Rectal smooth muscle tissue (tissue), 1 donor: ENCODE measurements at regions not wholly inside any gene's neighbourhood (a gene's known extent, or its start where the extent isn't known, plus 50 kb on each side); places are given as distances from the start of the nearest gene placed in this dataset.
"Not testable (repeated sequence)": the region's sequence is repeated elsewhere in the genome, so short reads cannot be mapped to it uniquely, and the experiment has no call there.

Source experiments
- H3K27ac ChIP-seq: one replicate; pipeline ENCODE4 v1.7.0; 2013; ENCODE audit warnings: low read depth, low read length, inconsistent platforms
- H3K27me3 ChIP-seq: one replicate; pipeline ENCODE4 v1.7.0; 2013; ENCODE audit warnings: low read length; ENCODE audit not compliant: control insufficient read depth, insufficient read depth
- H3K36me3 ChIP-seq: one replicate; pipeline ENCODE4 v1.7.0; 2013; ENCODE audit warnings: low read length; ENCODE audit not compliant: control insufficient read depth, insufficient read depth
- H3K4me1 ChIP-seq: one replicate; pipeline ENCODE4 v1.7.0; 2013; ENCODE audit warnings: low read length; ENCODE audit not compliant: control insufficient read depth, insufficient read depth
- H3K4me3 ChIP-seq: one replicate; pipeline ENCODE4 v1.7.0; 2013; ENCODE audit warnings: low read length
- H3K9ac ChIP-seq: one replicate; pipeline ENCODE4 v1.7.0; 2013; ENCODE audit warnings: low read length

DNA sequence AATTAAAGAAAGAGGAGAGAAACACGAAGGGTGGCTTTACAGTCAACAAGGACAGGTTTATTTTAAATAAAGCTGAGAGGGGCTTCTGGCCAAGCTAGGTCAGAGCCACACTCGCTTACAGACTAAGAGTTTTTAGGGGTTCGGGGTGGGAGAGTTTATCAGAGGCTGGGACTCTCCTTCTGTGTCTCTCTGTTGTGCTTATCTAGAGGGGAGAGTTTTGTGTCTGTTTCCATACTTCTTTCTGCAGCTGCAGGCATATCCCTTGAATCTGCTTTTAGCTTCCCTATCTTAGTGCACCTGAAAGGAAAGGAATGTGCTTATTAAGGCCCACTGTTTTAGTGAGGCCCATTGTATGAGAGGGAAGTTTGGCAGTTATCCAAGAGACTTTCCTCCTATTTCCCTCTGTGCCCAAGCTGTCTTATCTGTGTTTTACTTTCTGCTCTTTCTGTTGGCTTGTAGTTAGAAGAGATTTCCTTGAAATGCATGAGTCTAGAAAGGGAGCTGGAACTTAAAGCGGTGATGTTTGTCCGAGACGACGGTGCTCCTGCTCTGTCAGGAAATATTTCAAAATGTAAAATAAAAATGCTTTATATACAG lies 275.3 kb downstream of the KCTD12 start:
- Histone ChIP-seq H3K4me1 (no peaks in the 10 kb centered on the region), H3K4me3 (no peak overlapping the region), H3K9ac (no peak overlapping the region), H3K36me3 (no peaks in the 10 kb centered on the region), H3K27me3 (no peaks in the 10 kb centered on the region), H3K27ac (no peak overlapping the region)

DNA sequence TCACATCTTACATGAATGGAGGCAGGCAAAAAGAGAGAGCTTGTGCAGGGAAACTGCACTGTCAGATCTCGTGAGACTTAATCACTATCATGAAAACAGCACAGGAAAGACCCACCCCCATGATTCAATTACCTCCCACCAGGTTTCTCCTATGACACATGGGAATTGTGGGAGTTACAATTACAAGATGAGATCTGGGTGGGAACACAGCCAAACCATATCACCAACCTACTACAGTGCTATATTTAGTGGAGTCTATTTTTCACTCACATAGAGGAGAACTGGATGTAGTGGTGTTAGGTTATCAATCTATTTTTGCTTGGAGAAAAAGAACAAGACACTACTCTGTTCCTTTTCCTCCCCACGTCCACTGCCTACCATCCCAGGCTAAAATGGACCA lies 276.6 kb downstream of the KCTD12 start:
- H3K4me3 ChIP-seq = no peak overlapping the region
- H3K36me3 ChIP-seq = no peaks in the 10 kb centered on the region
- H3K27me3 ChIP-seq = no peaks in the 10 kb centered on the region
- H3K4me1 ChIP-seq = no peaks in the 10 kb centered on the region
- H3K27ac ChIP-seq = no peak overlapping the region
- H3K9ac ChIP-seq = no peak overlapping the region

DNA sequence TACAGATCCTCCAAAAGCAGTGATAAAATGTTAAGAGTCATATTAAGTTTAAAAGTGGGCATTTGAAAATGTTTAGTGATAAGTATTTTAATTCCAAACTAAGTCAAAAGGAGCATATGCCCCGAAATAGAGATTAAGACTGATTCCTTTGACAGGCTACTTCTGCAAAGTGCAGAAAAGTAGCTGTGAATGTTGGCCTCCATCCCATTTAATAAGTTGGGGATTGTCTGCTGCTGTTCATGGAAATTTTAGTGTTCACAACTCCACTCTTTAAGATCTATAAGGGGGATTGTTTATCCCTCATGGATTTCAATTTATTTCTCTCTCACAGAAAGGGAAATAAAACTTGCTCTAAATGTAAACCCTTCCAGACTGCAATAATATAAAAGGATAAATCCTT lies 278.3 kb downstream of the KCTD12 start:
- Histone ChIP-seq H3K36me3 (no peaks in the 10 kb centered on the region), H3K27me3 (no peaks in the 10 kb centered on the region), H3K4me3 (no peak overlapping the region), H3K27ac (no peak overlapping the region), H3K9ac (no peak overlapping the region), H3K4me1 (no peaks in the 10 kb centered on the region)

DNA sequence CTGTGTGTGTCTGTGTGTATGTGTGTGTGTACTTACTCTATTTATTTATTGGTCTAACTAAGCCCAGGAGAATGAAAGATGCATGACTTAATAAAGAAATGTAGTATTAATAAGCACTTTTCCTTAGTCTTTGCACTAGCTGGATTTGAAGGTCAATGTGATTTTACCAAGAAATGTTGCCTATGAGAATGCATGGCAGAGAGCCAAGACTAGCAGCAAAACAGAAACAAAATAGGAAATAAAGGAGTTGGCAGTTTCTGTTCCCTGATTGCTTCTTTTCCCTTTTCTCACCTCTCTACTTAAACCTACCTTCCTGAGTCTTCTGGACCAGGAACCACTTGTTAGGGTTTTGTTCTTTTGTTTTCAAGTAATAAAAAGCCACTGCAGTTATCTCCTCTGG lies 286.1 kb downstream of the KCTD12 start:
- H3K4me1 ChIP-seq = no peaks in the 10 kb centered on the region
- no peaks in the 10 kb centered on the region for H3K27me3 ChIP-seq
- H3K9ac ChIP-seq = no peak overlapping the region
- H3K36me3 ChIP-seq = no peaks in the 10 kb centered on the region
- H3K27ac ChIP-seq = no peak overlapping the region
- H3K4me3 ChIP-seq = no peak overlapping the region

GRCh38 chr13:76597868-76598267 lies 288.3 kb downstream of the KCTD12 start:
- Histone ChIP-seq H3K27ac (no peak overlapping the region), H3K4me1 (no peaks in the 10 kb centered on the region), H3K4me3 (no peak overlapping the region), H3K9ac (no peak overlapping the region), H3K36me3 (no peaks in the 10 kb centered on the region), H3K27me3 (no peaks in the 10 kb centered on the region)

- Histone ChIP-seq H3K36me3 (no peaks in the 10 kb centered on the region), H3K27me3 (no peaks in the 10 kb centered on the region), H3K9ac (no peak overlapping the region), H3K4me1 (no peaks in the 10 kb centered on the region), H3K4me3 (no peak overlapping the region), H3K27ac (no peak overlapping the region)
These were observed 290.0 kb downstream of the KCTD12 start for GRCh38 chr13:76596216-76596615.

GRCh38 chr13:76594435-76594834 lies 291.8 kb downstream of the KCTD12 start:
- no peaks in the 10 kb centered on the region for H3K27me3 ChIP-seq
- H3K4me1 ChIP-seq = no peaks in the 10 kb centered on the region
- H3K4me3 ChIP-seq = no peak overlapping the region
- no peaks in the 10 kb centered on the region for H3K36me3 ChIP-seq
- H3K9ac ChIP-seq = no peak overlapping the region
- H3K27ac ChIP-seq = no peak overlapping the region

GRCh38 chr13:76586842-76587241 lies 299.4 kb downstream of the KCTD12 start:
- no peak overlapping the region for H3K27ac ChIP-seq
- H3K9ac ChIP-seq = no peak overlapping the region
- H3K4me1 ChIP-seq = no peaks in the 10 kb centered on the region
- no peak overlapping the region for H3K4me3 ChIP-seq
- H3K36me3 ChIP-seq = no peaks in the 10 kb centered on the region
- H3K27me3 ChIP-seq = no peaks in the 10 kb centered on the region

DNA sequence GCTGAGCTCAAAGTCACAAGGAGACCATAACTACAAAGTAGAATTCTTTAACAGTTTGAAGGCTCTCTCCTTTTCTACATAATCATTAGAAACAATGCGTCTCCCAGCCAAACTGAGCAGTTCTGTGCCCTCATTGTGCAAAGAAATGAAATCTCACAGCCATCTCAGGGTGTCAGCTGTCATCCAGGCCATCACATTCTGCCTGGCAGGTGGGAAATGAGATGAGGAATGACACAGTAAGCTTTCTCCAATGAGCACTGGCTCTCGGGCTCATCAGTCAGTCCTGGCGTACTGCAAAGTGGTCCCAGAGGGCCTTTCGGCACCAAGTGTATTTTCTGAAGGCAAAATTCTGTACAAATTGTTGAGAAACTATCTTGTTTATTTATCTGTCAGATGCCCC lies 306.5 kb downstream of the KCTD12 start:
- no peaks in the 10 kb centered on the region for H3K4me1 ChIP-seq
- H3K9ac ChIP-seq = no peak overlapping the region
- H3K27ac ChIP-seq = no peak overlapping the region
- H3K27me3 ChIP-seq = no peaks in the 10 kb centered on the region
- H3K4me3 ChIP-seq = no peak overlapping the region
- H3K36me3 ChIP-seq = no peaks in the 10 kb centered on the region

- not testable (repeated sequence) for H3K27me3 ChIP-seq, H3K36me3 ChIP-seq, H3K27ac ChIP-seq, H3K4me3 ChIP-seq, H3K4me1 ChIP-seq, H3K9ac ChIP-seq
These were observed 310.6 kb downstream of the KCTD12 start for GRCh38 chr13:76575634-76576033.

DNA sequence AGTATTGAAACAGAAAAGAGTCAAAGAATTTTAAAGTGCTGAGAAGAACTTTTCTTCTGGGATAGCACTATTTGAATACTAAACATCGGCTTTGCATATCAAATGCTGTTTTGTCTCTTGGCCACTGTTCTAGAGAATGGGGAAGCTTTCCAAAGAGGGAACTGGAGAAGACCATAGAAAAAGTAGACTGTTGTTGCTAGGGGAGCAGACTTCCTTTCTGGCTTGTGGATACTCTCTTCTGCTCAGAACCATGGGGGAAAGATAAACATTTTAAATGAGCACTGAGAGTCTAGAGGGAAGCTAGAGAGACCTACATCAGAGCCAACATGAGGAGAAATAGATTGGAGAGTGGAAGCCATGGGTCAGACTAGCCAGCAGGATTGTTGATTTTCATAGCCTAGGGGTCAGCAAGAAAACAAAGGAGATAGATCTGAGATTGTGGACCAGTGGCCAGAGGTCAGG lies 315.7 kb downstream of the KCTD12 start:
- no peak overlapping the region for H3K9ac ChIP-seq
- H3K4me1 ChIP-seq = no peaks in the 10 kb centered on the region
- no peaks in the 10 kb centered on the region for H3K27me3 ChIP-seq
- H3K27ac ChIP-seq = no peak overlapping the region
- H3K4me3 ChIP-seq = no peak overlapping the region
- H3K36me3 ChIP-seq = no peaks in the 10 kb centered on the region

DNA sequence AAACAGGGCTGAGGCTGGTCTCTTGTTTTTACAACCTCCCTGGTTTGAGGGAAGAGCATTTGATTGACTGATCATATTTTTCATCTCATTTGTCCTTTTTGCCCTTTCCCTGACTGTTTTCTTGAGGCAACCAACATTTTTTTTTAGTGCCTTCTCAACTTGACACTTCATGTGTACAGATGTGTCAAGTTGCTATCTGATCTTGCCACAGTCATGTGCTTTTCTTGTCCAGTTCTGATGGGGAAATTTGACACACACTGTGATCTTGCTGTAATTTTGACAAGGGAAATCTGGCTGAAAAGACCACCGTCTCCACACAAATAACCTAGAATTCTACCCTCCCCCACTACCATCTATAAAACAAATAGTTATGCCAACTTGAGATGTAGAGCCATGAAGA lies 329.6 kb downstream of the KCTD12 start:
- Histone ChIP-seq H3K9ac (no peak overlapping the region), H3K27me3 (no peaks in the 10 kb centered on the region), H3K4me3 (no peak overlapping the region), H3K4me1 (no peaks in the 10 kb centered on the region), H3K36me3 (no peaks in the 10 kb centered on the region), H3K27ac (no peak overlapping the region)

GRCh38 chr13:76552807-76553206 lies 333.4 kb downstream of the KCTD12 start:
- Histone ChIP-seq H3K4me3 (no peak overlapping the region), H3K4me1 (no peaks in the 10 kb centered on the region), H3K9ac (no peak overlapping the region), H3K27ac (no peak overlapping the region), H3K27me3 (no peaks in the 10 kb centered on the region), H3K36me3 (no peaks in the 10 kb centered on the region)
